Panc1 (cell line): ENCODE measurements at regions not wholly inside any gene's neighbourhood (a gene's known extent, or its start where the extent isn't known, plus 50 kb on each side); places are given as distances from the start of the nearest gene placed in this dataset.

ENCODE experiments used
- CTCF ChIP-seq: fragments of 450-650 bp; IDR thresholded peaks from 2 replicates; pipeline ENCODE4 v1.5.1; 2017; ENCODE audit warnings: mild to moderate bottlenecking
- POLR2AphosphoS5 ChIP-seq: IDR thresholded peaks from 2 replicates; pipeline ENCODE4 v1.6.1; 2012; ENCODE audit warnings: mild to moderate bottlenecking, low read depth, low read length, moderate library complexity
- REST ChIP-seq, 2 experiments: IDR thresholded peaks; 2 replicates each; pipeline ENCODE4 v1.6.1; 2011 to 2012; ENCODE audit warnings: low read depth in 2 of 2, control low read depth in 1 of 2, low read length in 1 of 2, mild to moderate bottlenecking in 1 of 2, moderate library complexity in 1 of 2; ENCODE audit not compliant: insufficient read depth in 1 of 2

GRCh38 chr14:71508901-71509300 lies 423.3 kb upstream of the RGS6 start:
- TF ChIP-seq POLR2AphosphoS5 (no peak), CTCF (no peak), REST (IDR thresholded peaks at IDR 0.05; ENCODE audit: insufficient read depth in 1 of 2, low read depth in 2 of 2, low read length in 1 of 2) (no peak)
